DOHH2 (cell line): ENCODE measurements at regions not wholly inside any gene's neighbourhood (a gene's known extent, or its start where the extent isn't known, plus 50 kb on each side); places are given as distances from the start of the nearest gene placed in this dataset.

ENCODE experiments used
- EZH2phosphoT487 ChIP-seq: fragments of 200-600 bp; sonication (generic); IDR thresholded peaks from 2 replicates; pipeline ENCODE4 v1.6.1; 2017; ENCODE audit warnings: borderline replicate concordance, mild to moderate bottlenecking, antibody characterized with exemption, low read length, moderate library complexity, mixed read lengths
- TF ChIP-seq, protein P1 (sequence below): fragments of 200-600 bp; sonication (generic); IDR thresholded peaks from one replicate; pipeline ENCODE4 v1.5.1; 2014; ENCODE audit warnings: antibody characterized with exemption, mild to moderate bottlenecking, low read depth, low read length; ENCODE audit not compliant: poor library complexity, severe bottlenecking

DNA sequence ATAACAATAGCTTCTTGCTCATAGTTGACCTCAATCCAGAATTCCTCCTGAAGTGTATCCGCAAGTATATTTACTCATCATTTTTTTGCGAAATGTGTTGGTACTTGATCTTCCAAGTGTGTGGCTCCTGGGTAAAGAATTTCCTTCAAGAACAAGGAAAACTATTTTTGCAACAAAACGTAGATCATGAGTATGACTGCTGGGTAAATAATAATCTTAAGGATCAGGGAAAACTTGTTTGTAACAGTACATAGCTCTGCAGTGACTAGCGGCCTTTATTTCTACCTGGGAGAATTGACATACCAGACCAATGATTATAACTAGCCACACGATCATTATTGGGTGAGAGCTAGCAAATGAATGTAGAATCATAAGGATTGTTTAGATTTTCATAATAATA, 1311.7 kb downstream of the ARAP2 start:
- TF ChIP-seq EZH2phosphoT487: no peak
- TF ChIP-seq, protein P1, sequence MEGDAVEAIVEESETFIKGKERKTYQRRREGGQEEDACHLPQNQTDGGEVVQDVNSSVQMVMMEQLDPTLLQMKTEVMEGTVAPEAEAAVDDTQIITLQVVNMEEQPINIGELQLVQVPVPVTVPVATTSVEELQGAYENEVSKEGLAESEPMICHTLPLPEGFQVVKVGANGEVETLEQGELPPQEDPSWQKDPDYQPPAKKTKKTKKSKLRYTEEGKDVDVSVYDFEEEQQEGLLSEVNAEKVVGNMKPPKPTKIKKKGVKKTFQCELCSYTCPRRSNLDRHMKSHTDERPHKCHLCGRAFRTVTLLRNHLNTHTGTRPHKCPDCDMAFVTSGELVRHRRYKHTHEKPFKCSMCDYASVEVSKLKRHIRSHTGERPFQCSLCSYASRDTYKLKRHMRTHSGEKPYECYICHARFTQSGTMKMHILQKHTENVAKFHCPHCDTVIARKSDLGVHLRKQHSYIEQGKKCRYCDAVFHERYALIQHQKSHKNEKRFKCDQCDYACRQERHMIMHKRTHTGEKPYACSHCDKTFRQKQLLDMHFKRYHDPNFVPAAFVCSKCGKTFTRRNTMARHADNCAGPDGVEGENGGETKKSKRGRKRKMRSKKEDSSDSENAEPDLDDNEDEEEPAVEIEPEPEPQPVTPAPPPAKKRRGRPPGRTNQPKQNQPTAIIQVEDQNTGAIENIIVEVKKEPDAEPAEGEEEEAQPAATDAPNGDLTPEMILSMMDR: no peak
